Testis (tissue), 2 donors: ENCODE measurements at regions not wholly inside any gene's neighbourhood (a gene's known extent, or its start where the extent isn't known, plus 50 kb on each side); places are given as distances from the start of the nearest gene placed in this dataset.

Source experiments
- DNase-seq: peaks from one replicate; pipeline ENCODE4 v3.0.0-alpha.2; 2019
- H3K27ac ChIP-seq, 2 donors: fragments of 200-600 bp; sonication (generic); one replicate each; pipeline ENCODE4 v1.5.1; 2019
- H3K27me3 ChIP-seq: fragments of 200-600 bp; sonication (generic); one replicate; pipeline ENCODE4 v1.5.1; 2019
- H3K36me3 ChIP-seq: fragments of 200-600 bp; sonication (generic); one replicate; pipeline ENCODE4 v1.5.1; 2017; ENCODE audit warnings: low read depth; ENCODE audit errors: missing control alignments
- H3K4me1 ChIP-seq: fragments of 200-600 bp; sonication (generic); one replicate; pipeline ENCODE4 v1.5.1; 2019
- H3K4me3 ChIP-seq, 2 donors: fragments of 200-600 bp; sonication (generic); one replicate each; pipeline ENCODE4 v1.5.1; 2017 to 2019
- H3K9me3 ChIP-seq: fragments of 200-600 bp; sonication (generic); one replicate; pipeline ENCODE4 v1.5.1; 2017
- CTCF ChIP-seq, 3 experiments: fragments of 450-650 bp in 2 of 3; fragments of 200-600 bp in 1 of 3; sonication (generic) in 1 of 3; IDR thresholded peaks; one replicate each; pipeline ENCODE4 v1.5.1; 2016 to 2019; ENCODE audit warnings: antibody characterized with exemption in 3 of 3, mild to moderate bottlenecking in 2 of 3, moderate library complexity in 1 of 3
- POLR2A ChIP-seq: fragments of 450-650 bp; IDR thresholded peaks from one replicate; pipeline ENCODE4 v1.6.1; 2017; ENCODE audit warnings: antibody characterized with exemption, mild to moderate bottlenecking, moderate library complexity
- WGBS, 2 donors: methylation state at CpG; one replicate each; pipeline ENCODE4 v1.1.5; 2018; 5-methylcytosine and 5-hydroxymethylcytosine counted together
- intact Hi-C: fragments of 100-400 bp; cut with DNase I; formaldehyde crosslinking; loops from one replicate; pipeline ENCODE4 v1.15.1; 2023; ENCODE audit warnings: low total_unique reads

GRCh38 chr6:66568271-66568670 lies 861.2 kb upstream of the EYS start:
- Histone ChIP-seq H3K36me3 (no peaks in the 10 kb centered on the region), H3K4me1 (no peaks in the 10 kb centered on the region), H3K9me3 (no peaks in the 10 kb centered on the region), H3K4me3 (no peak overlapping the region), H3K27me3 (no peaks in the 10 kb centered on the region), H3K27ac (no peak overlapping the region)
- intact Hi-C loops: no loop called here
- TF ChIP-seq POLR2A (no peak), CTCF (IDR thresholded peaks at IDR 0.05) (no peak)
- no peak for DNase-seq
- WGBS, 2 donors: 87 to 88% methylated on average over 4 of the region's 4 CpGs

GRCh38 chr6:66561479-66561878 lies 854.5 kb upstream of the EYS start:
- TF ChIP-seq CTCF (IDR thresholded peaks at IDR 0.05) (no peak), POLR2A (no peak)
- Histone ChIP-seq H3K9me3 (no peaks in the 10 kb centered on the region), H3K36me3 (no peaks in the 10 kb centered on the region), H3K27ac (no peak overlapping the region), H3K4me3 (no peak overlapping the region), H3K4me1 (no peaks in the 10 kb centered on the region), H3K27me3 (no peaks in the 10 kb centered on the region)
- intact Hi-C loops: no loop called here
- no peak for DNase-seq
- WGBS, 2 donors: 92 to 97% methylated on average over 6 of the region's 6 CpGs

- TF ChIP-seq POLR2A: no peak
- TF ChIP-seq CTCF (IDR thresholded peaks at IDR 0.05): peak in 2 of 3 experiments; percentile 7 to 29
- intact Hi-C loops: no loop called here
- no peaks in the 10 kb centered on the region for H3K27me3 ChIP-seq
- H3K27ac ChIP-seq: no peak overlapping the region
- peak; percentile 17 for DNase-seq
- no peaks in the 10 kb centered on the region for H3K9me3 ChIP-seq
- no peaks in the 10 kb centered on the region for H3K4me1 ChIP-seq
- no peak overlapping the region for H3K4me3 ChIP-seq
- H3K36me3 ChIP-seq: no peaks in the 10 kb centered on the region
Measured at GRCh38 chr6:66558189-66558588, 851.2 kb upstream of the EYS start.

- DNase-seq: no peak
- TF ChIP-seq POLR2A (no peak), CTCF (IDR thresholded peaks at IDR 0.05) (no peak)
- intact Hi-C loops: no loop called here
- Histone ChIP-seq H3K4me3 (no peak overlapping the region), H3K27me3 (no peaks in the 10 kb centered on the region), H3K9me3 (no peaks in the 10 kb centered on the region), H3K27ac (no peak overlapping the region), H3K36me3 (no peaks in the 10 kb centered on the region), H3K4me1 (no peaks in the 10 kb centered on the region)
- 84 to 88% methylated on average over 1 of the region's 1 CpG for WGBS, 2 donors
Measured at GRCh38 chr6:66556936-66557335, 849.9 kb upstream of the EYS start.

GRCh38 chr6:66555082-66555481 lies 848.1 kb upstream of the EYS start:
- H3K9me3 ChIP-seq: no peaks in the 10 kb centered on the region
- 91 to 92% methylated on average over 1 of the region's 1 CpG for WGBS, 2 donors
- H3K27me3 ChIP-seq: no peaks in the 10 kb centered on the region
- intact Hi-C loops: no loop called here
- DNase-seq: no peak
- TF ChIP-seq POLR2A (no peak), CTCF (IDR thresholded peaks at IDR 0.05) (no peak)
- no peak overlapping the region for H3K4me3 ChIP-seq
- no peaks in the 10 kb centered on the region for H3K4me1 ChIP-seq
- no peaks in the 10 kb centered on the region for H3K36me3 ChIP-seq
- no peak overlapping the region for H3K27ac ChIP-seq
